Bronchial epithelial cell (primary cell): ENCODE measurements at regions not wholly inside any gene's neighbourhood (a gene's known extent, or its start where the extent isn't known, plus 50 kb on each side); places are given as distances from the start of the nearest gene placed in this dataset.

Experiments
- DNase-seq: peaks from one replicate; pipeline ENCODE4 v3.0.0-alpha.2; 2010; ENCODE audit warnings: low read depth
- FAIRE-seq: peaks from 2 replicates; lab custom pipeline; 2011; peaks lifted over from hg19 to GRCh38; lab: Jason Lieb, UNC
- H3K27me3 ChIP-seq: 2 replicates; pipeline ENCODE4 v1.5.1; 2011; ENCODE audit warnings: low read length; ENCODE audit not compliant: control insufficient read depth, insufficient read depth
- H3K36me3 ChIP-seq: 2 replicates; pipeline ENCODE4 v1.5.1; 2011; ENCODE audit warnings: low read length; ENCODE audit not compliant: control insufficient read depth, insufficient read depth
- H3K4me3 ChIP-seq: 2 replicates; pipeline ENCODE4 v1.5.1; 2011; ENCODE audit warnings: mild to moderate bottlenecking, low read depth, low read length, control low read depth
- TF ChIP-seq, protein P1 (sequence below): IDR thresholded peaks from 2 replicates; pipeline ENCODE4 v1.5.1; 2011; ENCODE audit warnings: mild to moderate bottlenecking, moderate library complexity, low read length, control low read depth, inconsistent platforms; ENCODE audit not compliant: insufficient read depth, severe bottlenecking

DNA sequence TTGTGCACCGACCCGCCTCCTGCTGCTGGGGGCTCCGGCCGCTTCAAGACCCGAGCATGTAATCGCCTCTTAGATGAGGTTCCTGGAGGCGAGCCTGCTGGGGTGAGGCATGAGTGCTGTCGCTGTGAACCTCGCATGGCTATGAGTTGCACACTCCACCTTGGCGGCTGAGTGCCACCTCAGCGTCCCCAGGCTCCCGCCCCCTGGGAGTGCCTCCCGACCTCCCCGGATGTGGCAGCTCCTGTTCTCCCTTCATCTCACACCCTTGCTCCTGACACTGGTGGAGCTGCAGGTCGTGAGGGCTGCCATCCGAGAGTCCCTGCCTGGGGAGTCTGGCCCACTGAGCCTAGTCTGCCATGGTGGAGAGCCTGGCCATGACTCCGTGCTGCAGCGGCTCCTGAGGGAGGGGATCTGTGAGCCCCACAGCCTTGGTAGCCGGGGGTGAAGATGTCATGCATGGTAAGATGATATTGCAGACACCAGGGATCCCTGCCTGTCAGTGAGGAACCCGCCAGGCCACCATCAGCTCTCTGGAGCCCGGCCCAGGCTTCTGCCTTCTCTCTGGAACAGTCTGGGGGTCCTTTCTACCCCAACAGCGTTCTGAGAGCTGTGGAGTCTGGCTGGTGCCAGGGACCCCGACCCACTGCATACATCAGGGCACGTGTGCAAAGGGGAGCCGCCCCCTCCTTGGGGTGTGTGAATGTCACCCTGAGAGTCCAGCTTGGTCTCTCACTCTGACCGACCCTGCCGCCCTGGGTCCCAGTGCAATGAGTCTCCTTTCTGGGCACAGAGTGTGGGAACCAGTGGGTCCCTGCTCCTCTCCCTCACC, 61.6 kb upstream of the HS6ST1 start:
- no peak for FAIRE-seq
- TF ChIP-seq, protein P1, sequence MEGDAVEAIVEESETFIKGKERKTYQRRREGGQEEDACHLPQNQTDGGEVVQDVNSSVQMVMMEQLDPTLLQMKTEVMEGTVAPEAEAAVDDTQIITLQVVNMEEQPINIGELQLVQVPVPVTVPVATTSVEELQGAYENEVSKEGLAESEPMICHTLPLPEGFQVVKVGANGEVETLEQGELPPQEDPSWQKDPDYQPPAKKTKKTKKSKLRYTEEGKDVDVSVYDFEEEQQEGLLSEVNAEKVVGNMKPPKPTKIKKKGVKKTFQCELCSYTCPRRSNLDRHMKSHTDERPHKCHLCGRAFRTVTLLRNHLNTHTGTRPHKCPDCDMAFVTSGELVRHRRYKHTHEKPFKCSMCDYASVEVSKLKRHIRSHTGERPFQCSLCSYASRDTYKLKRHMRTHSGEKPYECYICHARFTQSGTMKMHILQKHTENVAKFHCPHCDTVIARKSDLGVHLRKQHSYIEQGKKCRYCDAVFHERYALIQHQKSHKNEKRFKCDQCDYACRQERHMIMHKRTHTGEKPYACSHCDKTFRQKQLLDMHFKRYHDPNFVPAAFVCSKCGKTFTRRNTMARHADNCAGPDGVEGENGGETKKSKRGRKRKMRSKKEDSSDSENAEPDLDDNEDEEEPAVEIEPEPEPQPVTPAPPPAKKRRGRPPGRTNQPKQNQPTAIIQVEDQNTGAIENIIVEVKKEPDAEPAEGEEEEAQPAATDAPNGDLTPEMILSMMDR, result no peak

DNA sequence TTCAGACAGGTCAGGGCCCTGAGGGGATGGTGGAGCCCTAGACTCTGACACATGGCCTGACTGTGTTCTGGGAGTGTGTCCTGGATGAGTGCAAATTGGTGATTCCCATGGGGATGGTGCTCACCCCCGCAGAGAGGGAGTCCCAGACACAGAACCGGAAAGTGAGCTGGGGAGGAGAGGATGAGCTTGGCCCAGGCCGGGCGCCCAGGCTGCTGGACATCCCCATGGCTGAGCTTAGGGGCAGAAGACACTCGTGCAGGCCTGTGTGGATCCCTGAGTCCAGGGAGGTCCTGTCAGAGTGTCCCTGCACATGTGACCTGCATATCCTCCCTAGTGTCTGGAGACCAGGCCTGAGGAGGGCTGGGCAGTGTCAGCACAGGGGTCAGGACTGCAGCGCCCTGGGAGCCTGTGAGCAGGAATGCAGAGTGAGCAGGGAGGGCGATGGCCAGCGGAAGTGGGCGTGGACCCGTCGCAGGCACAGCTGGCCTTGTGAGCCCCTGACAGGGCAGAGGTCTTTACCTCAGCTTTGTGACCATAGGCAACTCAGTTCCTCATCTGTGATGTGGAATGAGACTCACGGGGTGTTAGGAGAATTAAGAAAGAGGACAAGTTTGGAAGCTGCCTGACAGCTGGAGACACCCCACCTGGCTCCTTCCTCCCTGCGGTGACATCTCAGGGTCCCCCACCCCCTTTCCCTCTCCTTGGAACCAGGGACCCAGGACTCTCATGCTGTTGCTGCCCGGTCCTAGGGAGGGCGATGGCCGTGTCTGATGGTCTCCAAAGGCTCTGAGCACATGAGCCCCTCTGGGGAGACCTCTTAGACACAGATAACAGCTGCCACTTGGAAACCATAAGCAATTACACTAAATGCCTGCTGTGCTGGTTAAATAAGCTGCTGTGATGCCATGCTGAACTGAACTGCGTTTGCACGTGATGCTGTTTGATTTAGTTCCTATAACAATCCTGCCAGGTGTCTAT, 62.6 kb upstream of the HS6ST1 start:
- DNase-seq (no peak), FAIRE-seq (peak; percentile 66)
- H3K4me3 ChIP-seq, result no peak overlapping the region

More for the DNA sequence above, 61.6 kb upstream of the HS6ST1 start:
- H3K27me3 ChIP-seq, result no peaks in the 10 kb centered on the region
- no peaks in the 10 kb centered on the region for H3K36me3 ChIP-seq
- H3K4me3 ChIP-seq, result no peak overlapping the region
- DNase-seq, result no peak

DNA sequence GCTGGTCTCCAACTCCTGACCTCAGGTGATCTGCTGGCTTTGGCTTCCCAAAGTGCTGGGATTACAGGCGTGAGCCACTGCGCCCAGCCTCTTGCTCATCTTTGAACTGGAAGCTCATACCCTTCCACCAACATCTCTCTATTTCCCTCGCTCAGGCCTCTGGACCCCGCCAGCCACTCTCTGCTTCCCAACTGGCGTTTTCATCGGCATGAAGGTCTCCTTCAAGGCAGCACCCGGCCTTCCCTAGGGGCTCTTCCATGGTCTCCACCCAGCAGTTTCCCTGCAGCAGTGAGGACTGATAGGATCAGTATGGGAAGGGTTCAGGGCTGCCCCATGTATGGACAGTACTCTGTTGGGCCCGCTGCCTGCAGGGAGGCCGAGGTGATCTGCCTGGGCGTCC, 65.8 kb upstream of the HS6ST1 start:
- Histone ChIP-seq H3K4me3 (no peak overlapping the region), H3K27me3 (no peaks in the 10 kb centered on the region), H3K36me3 (no peaks in the 10 kb centered on the region)
- FAIRE-seq (no peak), DNase-seq (no peak)
- TF ChIP-seq, protein P1, result no peak

More for the DNA sequence above, 62.6 kb upstream of the HS6ST1 start:
- Histone ChIP-seq H3K36me3 (no peaks in the 10 kb centered on the region), H3K27me3 (no peaks in the 10 kb centered on the region)
- TF ChIP-seq, protein P1, result no peak

DNA sequence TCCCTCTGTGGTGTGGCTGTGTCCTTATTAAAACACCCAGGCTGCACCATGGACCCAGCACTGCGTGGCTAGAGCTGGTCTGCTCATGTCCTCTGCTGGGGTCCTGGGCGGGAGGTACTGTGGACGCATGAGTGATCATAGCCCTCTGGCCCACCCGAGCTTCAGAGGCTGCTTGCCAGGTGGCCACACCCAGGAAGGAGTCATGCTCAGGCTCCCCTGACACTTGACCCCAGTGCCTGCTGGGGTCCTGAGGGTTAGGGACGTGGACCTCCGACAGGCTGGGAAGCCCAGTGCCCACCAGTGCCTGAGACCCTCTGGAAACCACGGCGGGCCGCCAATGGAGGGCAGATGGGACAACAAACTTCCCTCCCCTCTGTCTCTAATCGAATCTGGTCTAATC, 66.3 kb upstream of the HS6ST1 start:
- Histone ChIP-seq H3K36me3 (no peaks in the 10 kb centered on the region), H3K4me3 (no peak overlapping the region), H3K27me3 (no peaks in the 10 kb centered on the region)
- DNase-seq (no peak), FAIRE-seq (no peak)
- TF ChIP-seq, protein P1, result no peak

DNA sequence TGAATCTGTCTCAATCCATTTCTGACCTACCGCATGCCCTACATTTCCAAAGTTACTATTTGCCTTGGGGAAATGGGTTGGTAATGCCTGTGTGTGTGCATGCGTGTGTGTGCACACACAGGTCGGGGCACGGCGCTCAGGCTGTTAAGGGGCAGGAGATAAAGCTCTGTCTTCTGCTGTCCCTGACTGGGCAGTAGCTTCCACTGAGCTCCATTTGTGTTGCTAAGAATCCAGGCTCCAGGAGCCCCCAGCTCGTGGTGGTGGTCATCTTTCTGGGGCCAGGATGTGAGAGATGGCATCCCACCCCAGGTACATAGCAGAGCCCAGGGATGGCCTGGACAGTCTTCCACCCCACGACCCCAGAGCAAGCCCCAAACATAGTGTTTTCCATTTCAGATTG, 66.7 kb upstream of the HS6ST1 start:
- H3K27me3 ChIP-seq, result no peaks in the 10 kb centered on the region
- H3K36me3 ChIP-seq, result no peaks in the 10 kb centered on the region
- H3K4me3 ChIP-seq, result no peak overlapping the region
- TF ChIP-seq, protein P1, result no peak
- DNase-seq (no peak), FAIRE-seq (no peak)
